PC-3 (cell line): ENCODE measurements at regions not wholly inside any gene's neighbourhood (a gene's known extent, or its start where the extent isn't known, plus 50 kb on each side); places are given as distances from the start of the nearest gene placed in this dataset.

Experiments
- ATAC-seq: fragments of 200-7000 bp; cut with Tn5 transposase; 2 replicates; pipeline ENCODE4 v1.9.1; 2020; ENCODE audit warnings: mild to moderate bottlenecking, moderate library complexity
- BruUV-seq: library from RNA; stranded (reverse); fragments of 400-500 nt; replicated peaks from 2 replicates; lab custom pipeline; 2021; lab: Mats Ljungman, UMichigan
- CTCF ChIA-PET: fragments of 300-600 bp; sonication (Branson Sonifier 250); formaldehyde crosslinking; loops from one replicate; lab custom pipeline; 2022; ENCODE audit warnings: antibody characterized with exemption; lab: Charles Lee
- POLR2A ChIA-PET: fragments of 300-600 bp; sonication (Branson Sonifier 250); formaldehyde crosslinking; loops from one replicate; lab custom pipeline; 2022; ENCODE audit warnings: antibody characterized with exemption; ENCODE audit not compliant: unreplicated experiment; lab: Charles Lee
- DNase-seq: peaks from one replicate; pipeline ENCODE4 v3.0.0-alpha.2; 2015
- H2AFZ ChIP-seq: fragments of 300-600 bp; sonication (generic); 2 replicates; pipeline ENCODE4 v1.6.0; 2016; ENCODE audit warnings: antibody characterized with exemption, low read length
- H3F3A ChIP-seq: fragments of 300-600 bp; sonication (generic); one replicate; pipeline ENCODE4 v1.6.0; 2017; ENCODE audit warnings: antibody characterized with exemption, low read length, control low read depth, mild to moderate bottlenecking; ENCODE audit not compliant: unreplicated experiment
- H3K27ac ChIP-seq: fragments of 300-600 bp; sonication (generic); 2 replicates; pipeline ENCODE4 v1.5.1; 2016; ENCODE audit warnings: mild to moderate bottlenecking, low read length
- H3K27me3 ChIP-seq: fragments of 300-600 bp; sonication (generic); 2 replicates; pipeline ENCODE4 v1.6.1; 2016; ENCODE audit warnings: low read length, mixed read lengths
- H3K36me3 ChIP-seq: fragments of 300-600 bp; sonication (generic); 2 replicates; pipeline ENCODE4 v1.6.1; 2016; ENCODE audit warnings: low read depth, mixed run types, low read length, mixed read lengths
- H3K4me1 ChIP-seq: fragments of 300-600 bp; sonication (generic); 2 replicates; pipeline ENCODE4 v1.5.1; 2016; ENCODE audit warnings: low read length; ENCODE audit not compliant: insufficient read depth
- H3K4me2 ChIP-seq: fragments of 300-600 bp; sonication (generic); 2 replicates; pipeline ENCODE4 v1.6.0; 2016; ENCODE audit warnings: low read length
- H3K4me3 ChIP-seq: fragments of 300-600 bp; sonication (generic); 2 replicates; pipeline ENCODE4 v1.5.1; 2016; ENCODE audit warnings: mild to moderate bottlenecking, low read length, mixed read lengths
- H3K79me2 ChIP-seq: fragments of 300-600 bp; sonication (generic); 2 replicates; pipeline ENCODE4 v1.6.1; 2017; ENCODE audit warnings: low read length, mixed read lengths
- H3K9ac ChIP-seq: fragments of 300-600 bp; sonication (generic); 2 replicates; pipeline ENCODE4 v1.6.0; 2016; ENCODE audit warnings: mild to moderate bottlenecking, low read length
- H3K9me2 ChIP-seq: fragments of 300-600 bp; sonication (generic); replicated peaks from 2 replicates; pipeline ENCODE4 v1.6.1; 2016; ENCODE audit warnings: mixed run types, low read length, mixed read lengths
- H3K9me3 ChIP-seq: fragments of 300-600 bp; sonication (generic); 2 replicates; pipeline ENCODE4 v1.6.1; 2016; ENCODE audit warnings: low read length, mixed read lengths
- H4K20me1 ChIP-seq: fragments of 300-600 bp; sonication (generic); 2 replicates; pipeline ENCODE4 v1.6.1; 2016; ENCODE audit warnings: low read length, mixed read lengths
- EZH2 ChIP-seq: fragments of 300-600 bp; sonication (generic); IDR thresholded peaks from one replicate; pipeline ENCODE4 v1.6.1; 2017; ENCODE audit warnings: antibody characterized with exemption, mild to moderate bottlenecking, low read length; ENCODE audit not compliant: unreplicated experiment
- EZH2phosphoT487 ChIP-seq: fragments of 300-600 bp; sonication (generic); IDR thresholded peaks from 2 replicates; pipeline ENCODE4 v1.6.1; 2018; ENCODE audit warnings: mild to moderate bottlenecking, antibody characterized with exemption, low read length, borderline replicate concordance
- intact Hi-C: fragments of 100-400 bp; cut with micrococcal nuclease; formaldehyde crosslinking; loops from 2 replicates; pipeline ENCODE4 v1.9.0; 2023
- TF ChIP-seq, protein P1 (sequence below): fragments of 300-600 bp; sonication (generic); conservative IDR thresholded peaks from 2 replicates; pipeline ENCODE4 v1.5.1; 2017; ENCODE audit warnings: antibody characterized with exemption, low read depth, mild to moderate bottlenecking, low read length

DNA sequence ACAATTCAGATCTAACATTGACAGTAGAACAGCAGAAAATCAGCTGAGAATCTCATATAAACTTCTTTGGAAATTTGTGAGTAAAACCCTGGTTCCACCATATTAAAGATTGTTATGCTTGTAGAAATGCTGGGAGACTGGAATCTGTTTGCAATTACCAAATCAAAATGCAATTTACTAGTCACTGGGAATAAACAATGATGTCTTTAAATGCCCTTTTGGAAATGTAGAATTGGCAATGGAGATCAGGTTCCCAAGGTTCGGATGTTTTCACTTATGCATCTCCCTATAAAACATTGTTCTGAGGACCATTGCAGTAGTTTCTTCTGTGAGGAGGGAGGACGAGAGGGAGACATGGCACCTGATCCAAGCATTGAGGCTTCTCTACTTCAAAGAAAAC lies 384.4 kb downstream of the TMEM167A start:
- no TSS peak for BruUV-seq
- H2AFZ ChIP-seq = no peak overlapping the region
- no peak for TF ChIP-seq EZH2phosphoT487
- H3K27me3 ChIP-seq = no peaks in the 10 kb centered on the region
- POLR2A ChIA-PET = no interaction called here
- no peaks in the 10 kb centered on the region for H3K36me3 ChIP-seq
- ATAC-seq (no peak), DNase-seq (no peak)
- no peak overlapping the region for H3K4me2 ChIP-seq
- H3F3A ChIP-seq = no peaks in the 10 kb centered on the region
- H3K4me3 ChIP-seq = no peak overlapping the region
- no peaks in the 10 kb centered on the region for H3K79me2 ChIP-seq
- no peaks in the 10 kb centered on the region for H3K9me2 ChIP-seq
- no peaks in the 10 kb centered on the region for H3K4me1 ChIP-seq
- no peaks in the 10 kb centered on the region for H3K9me3 ChIP-seq
- CTCF ChIA-PET = no interaction called here
- no peak overlapping the region for H3K9ac ChIP-seq
- intact Hi-C loops = no loop called here
- H3K27ac ChIP-seq = no peak overlapping the region
- no peaks in the 10 kb centered on the region for H4K20me1 ChIP-seq

DNA sequence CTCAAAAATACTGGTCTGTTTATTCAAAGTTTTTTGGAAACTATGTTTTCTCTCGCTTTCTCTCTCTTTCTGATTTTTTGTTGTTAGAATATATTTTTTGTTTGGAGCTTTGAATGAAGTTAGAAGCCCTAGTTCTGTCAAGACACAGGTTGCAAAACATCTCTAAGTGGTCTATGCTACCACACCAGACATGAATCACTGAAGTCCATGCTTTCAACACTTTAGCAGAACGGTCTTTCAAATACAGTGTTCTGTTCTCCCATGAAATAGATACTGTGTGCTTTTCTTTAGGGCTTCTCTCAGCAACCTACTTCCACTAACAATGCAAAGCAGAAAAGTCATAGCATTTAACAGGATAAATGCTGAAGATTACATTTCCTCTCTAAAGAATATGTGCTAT lies 392.5 kb downstream of the TMEM167A start:
- ATAC-seq = no peak

DNA sequence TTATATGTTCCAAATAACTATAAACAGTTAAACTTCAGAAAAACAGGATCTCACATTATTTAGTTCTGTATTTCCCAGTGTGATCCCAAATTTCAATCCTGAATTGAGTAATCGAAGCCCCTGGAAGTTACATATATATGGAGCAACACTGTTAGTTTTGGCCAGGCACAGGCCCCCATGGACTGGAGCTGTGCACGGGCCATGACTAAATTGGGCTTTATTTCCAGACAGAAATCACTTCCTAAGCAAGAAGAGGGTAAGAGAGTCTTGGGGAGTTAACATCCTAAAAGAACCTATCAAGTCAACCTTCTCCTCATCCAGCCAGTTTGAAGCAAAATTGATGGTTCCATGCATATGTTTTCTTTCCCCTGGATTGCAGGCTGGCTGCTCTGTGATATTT lies 393.0 kb downstream of the TMEM167A start:
- DNase-seq = no peak

More for the DNA sequence above, 392.5 kb downstream of the TMEM167A start:
- H3K79me2 ChIP-seq = no peaks in the 10 kb centered on the region
- BruUV-seq = no TSS peak
- H3K4me1 ChIP-seq = no peaks in the 10 kb centered on the region
- no peak overlapping the region for H3K4me3 ChIP-seq
- H3K27me3 ChIP-seq = no peaks in the 10 kb centered on the region
- H4K20me1 ChIP-seq = no peaks in the 10 kb centered on the region
- H3K4me2 ChIP-seq = no peak overlapping the region
- ChIA-PET CTCF (no interaction called here), POLR2A (no interaction called here)
- H3K9me2 ChIP-seq = no peaks in the 10 kb centered on the region
- intact Hi-C loops = no loop called here
- H3K9me3 ChIP-seq = no peaks in the 10 kb centered on the region
- H2AFZ ChIP-seq = no peak overlapping the region
- no peak overlapping the region for H3K9ac ChIP-seq
- no peak overlapping the region for H3K27ac ChIP-seq
- no peaks in the 10 kb centered on the region for H3F3A ChIP-seq
- TF ChIP-seq, protein P1, sequence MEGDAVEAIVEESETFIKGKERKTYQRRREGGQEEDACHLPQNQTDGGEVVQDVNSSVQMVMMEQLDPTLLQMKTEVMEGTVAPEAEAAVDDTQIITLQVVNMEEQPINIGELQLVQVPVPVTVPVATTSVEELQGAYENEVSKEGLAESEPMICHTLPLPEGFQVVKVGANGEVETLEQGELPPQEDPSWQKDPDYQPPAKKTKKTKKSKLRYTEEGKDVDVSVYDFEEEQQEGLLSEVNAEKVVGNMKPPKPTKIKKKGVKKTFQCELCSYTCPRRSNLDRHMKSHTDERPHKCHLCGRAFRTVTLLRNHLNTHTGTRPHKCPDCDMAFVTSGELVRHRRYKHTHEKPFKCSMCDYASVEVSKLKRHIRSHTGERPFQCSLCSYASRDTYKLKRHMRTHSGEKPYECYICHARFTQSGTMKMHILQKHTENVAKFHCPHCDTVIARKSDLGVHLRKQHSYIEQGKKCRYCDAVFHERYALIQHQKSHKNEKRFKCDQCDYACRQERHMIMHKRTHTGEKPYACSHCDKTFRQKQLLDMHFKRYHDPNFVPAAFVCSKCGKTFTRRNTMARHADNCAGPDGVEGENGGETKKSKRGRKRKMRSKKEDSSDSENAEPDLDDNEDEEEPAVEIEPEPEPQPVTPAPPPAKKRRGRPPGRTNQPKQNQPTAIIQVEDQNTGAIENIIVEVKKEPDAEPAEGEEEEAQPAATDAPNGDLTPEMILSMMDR = no peak
- TF ChIP-seq EZH2 (no peak), EZH2phosphoT487 (no peak)
- DNase-seq = no peak
- no peaks in the 10 kb centered on the region for H3K36me3 ChIP-seq

More for the DNA sequence above, 393.0 kb downstream of the TMEM167A start:
- no TSS peak for BruUV-seq
- Histone ChIP-seq H3K27ac (no peak overlapping the region), H3K79me2 (no peaks in the 10 kb centered on the region), H3K9me3 (no peaks in the 10 kb centered on the region), H3K27me3 (no peaks in the 10 kb centered on the region), H3K4me1 (no peaks in the 10 kb centered on the region), H3K36me3 (no peaks in the 10 kb centered on the region), H3K4me2 (no peak overlapping the region), H2AFZ (no peak overlapping the region), H3K9me2 (no peaks in the 10 kb centered on the region), H3K4me3 (no peak overlapping the region), H3K9ac (no peak overlapping the region), H3F3A (no peaks in the 10 kb centered on the region), H4K20me1 (no peaks in the 10 kb centered on the region)
- TF ChIP-seq EZH2phosphoT487 (no peak), EZH2 (no peak)
- TF ChIP-seq, protein P1 = no peak
- no peak for ATAC-seq
- intact Hi-C loops = no loop called here
- ChIA-PET CTCF (no interaction called here), POLR2A (no interaction called here)
